IPS-18a (cell line): ENCODE measurements at regions not wholly inside any gene's neighbourhood (a gene's known extent, or its start where the extent isn't known, plus 50 kb on each side); places are given as distances from the start of the nearest gene placed in this dataset.

Experiments
- H3K27ac ChIP-seq: one replicate; pipeline ENCODE4 v1.5.1; 2013; ENCODE audit warnings: low read length
- H3K27me3 ChIP-seq: one replicate; pipeline ENCODE4 v1.6.1; 2013; ENCODE audit warnings: mild to moderate bottlenecking, low read length; ENCODE audit not compliant: control insufficient read depth, insufficient read depth
- H3K36me3 ChIP-seq: one replicate; pipeline ENCODE4 v1.6.1; 2013; ENCODE audit warnings: low read depth, low read length; ENCODE audit not compliant: control insufficient read depth
- H3K4me1 ChIP-seq: one replicate; pipeline ENCODE4 v1.6.1; 2013; ENCODE audit warnings: low read depth, low read length; ENCODE audit not compliant: control insufficient read depth
- H3K4me3 ChIP-seq: one replicate; pipeline ENCODE4 v1.5.1; 2013; ENCODE audit warnings: low read length
- H3K9ac ChIP-seq: one replicate; pipeline ENCODE4 v1.6.1; 2013; ENCODE audit warnings: mild to moderate bottlenecking, low read length, moderate library complexity
- H3K9me3 ChIP-seq: one replicate; pipeline ENCODE4 v1.6.1; 2013; ENCODE audit warnings: low read depth, low read length; ENCODE audit not compliant: control insufficient read depth

DNA sequence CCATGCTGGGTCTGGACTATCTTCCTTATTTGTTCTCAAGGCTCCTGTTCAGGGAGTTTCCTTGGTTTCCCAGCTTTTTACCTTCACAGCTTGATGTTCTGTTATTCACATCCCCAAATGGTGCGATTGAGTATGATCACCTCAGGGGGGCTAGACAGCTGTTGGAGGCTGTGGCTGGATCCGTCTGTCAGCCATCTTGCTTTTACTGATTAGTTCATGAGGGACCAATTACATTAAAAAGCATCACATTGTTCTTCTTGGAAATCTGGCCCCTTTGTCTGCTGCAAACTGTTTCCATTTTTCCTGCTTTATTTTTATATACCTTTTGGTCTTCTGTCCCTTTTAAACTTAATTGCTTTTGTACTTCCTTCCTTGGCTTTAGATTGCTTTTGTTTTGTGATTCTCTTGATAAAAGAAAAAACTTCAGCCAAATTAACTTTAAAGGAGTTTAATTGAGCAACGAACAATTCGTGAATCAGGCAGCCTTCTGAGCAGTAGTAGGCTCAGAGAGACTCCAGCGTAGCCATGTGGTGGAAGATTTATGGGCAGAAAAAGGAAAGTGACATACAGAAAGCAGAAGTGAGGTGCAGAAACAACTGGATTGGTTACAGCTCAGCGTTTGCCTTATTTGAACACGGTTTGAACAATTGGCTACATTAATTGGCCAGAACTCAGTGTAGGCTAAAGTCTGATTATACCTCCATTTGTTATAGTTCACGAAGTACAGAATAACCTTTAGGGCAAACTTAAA is 208.7 kb downstream of the AEBP2 start:
- Histone ChIP-seq H3K36me3 (no peaks in the 10 kb centered on the region), H3K4me3 (no peak overlapping the region), H3K27ac (no peak overlapping the region), H3K9ac (no peak overlapping the region), H3K27me3 (no peaks in the 10 kb centered on the region), H3K4me1 (peaks cover 13% of the 10 kb centered on the region), H3K9me3 (peaks cover 8% of the 10 kb centered on the region)

GRCh38 chr12:19648591-19648990 is 209.3 kb downstream of the AEBP2 start:
- H3K27ac ChIP-seq: no peak overlapping the region
- H3K36me3 ChIP-seq: no peaks in the 10 kb centered on the region
- H3K27me3 ChIP-seq: no peaks in the 10 kb centered on the region
- H3K4me3 ChIP-seq: no peak overlapping the region
- peaks cover 8% of the 10 kb centered on the region for H3K9me3 ChIP-seq
- H3K9ac ChIP-seq: no peak overlapping the region
- H3K4me1 ChIP-seq: peaks cover 9% of the 10 kb centered on the region

DNA sequence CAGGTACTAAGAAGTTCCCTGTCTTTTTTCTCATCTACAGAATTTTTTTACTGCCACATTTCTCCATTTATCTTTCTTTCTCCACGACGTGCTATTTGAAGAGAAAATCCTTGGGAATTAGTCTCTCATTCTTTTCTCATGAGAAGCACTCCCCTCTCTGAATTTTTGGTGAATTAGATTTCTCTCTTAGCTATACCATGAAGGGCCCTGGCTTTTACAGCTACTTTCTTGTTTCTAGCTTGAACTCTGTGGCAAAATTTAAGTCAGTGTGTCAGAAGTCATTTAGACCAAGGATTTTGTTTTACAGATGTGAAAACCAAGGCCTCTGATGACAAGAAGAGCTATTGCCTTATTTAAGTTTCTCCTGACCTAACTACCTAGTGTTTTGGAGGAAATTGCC is 213.1 kb downstream of the AEBP2 start:
- Histone ChIP-seq H3K9ac (no peak overlapping the region), H3K27me3 (no peaks in the 10 kb centered on the region)

DNA sequence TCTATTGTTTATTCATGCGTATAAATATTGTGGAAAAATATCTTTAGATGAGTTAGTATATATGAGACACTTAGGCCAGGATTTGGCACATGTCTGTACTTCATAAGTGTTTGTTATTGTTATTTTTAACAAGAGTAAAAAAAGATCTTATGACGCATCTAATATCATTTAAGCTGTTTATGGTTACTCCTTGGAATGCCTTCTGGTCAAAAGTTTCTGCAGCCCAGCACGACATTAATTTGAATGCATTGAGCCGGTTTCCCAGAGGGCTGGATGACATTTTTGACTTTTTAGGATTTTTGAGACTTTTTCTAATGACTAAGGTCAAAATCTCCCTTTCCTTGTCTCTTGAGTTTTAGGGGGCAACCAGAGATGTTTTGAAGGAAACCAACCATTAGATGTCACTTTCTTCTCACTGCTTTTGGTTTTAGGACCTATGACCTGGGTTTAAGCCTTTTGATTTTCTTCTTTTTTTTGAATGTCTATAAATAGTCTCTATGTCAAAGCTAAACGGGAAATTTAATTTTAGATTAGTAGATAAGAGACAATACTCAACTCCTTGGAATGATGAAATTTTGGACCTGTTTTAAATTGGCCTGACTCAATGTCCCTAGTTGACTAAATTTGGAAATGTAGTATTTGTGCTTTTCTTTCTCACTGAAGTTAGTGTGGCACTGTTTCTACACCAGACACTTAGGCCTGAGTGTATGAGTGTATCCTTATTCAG is 215.5 kb downstream of the AEBP2 start:
- no peak overlapping the region for H3K27ac ChIP-seq
- H3K27me3 ChIP-seq: no peaks in the 10 kb centered on the region
- H3K36me3 ChIP-seq: no peaks in the 10 kb centered on the region
- H3K4me3 ChIP-seq: no peak overlapping the region
- no peaks in the 10 kb centered on the region for H3K4me1 ChIP-seq
- H3K9me3 ChIP-seq: no peaks in the 10 kb centered on the region
- no peak overlapping the region for H3K9ac ChIP-seq

More for the DNA sequence above, 213.1 kb downstream of the AEBP2 start:
- H3K9me3 ChIP-seq: no peaks in the 10 kb centered on the region
- no peak overlapping the region for H3K27ac ChIP-seq
- H3K4me1 ChIP-seq: no peaks in the 10 kb centered on the region
- no peaks in the 10 kb centered on the region for H3K36me3 ChIP-seq
- no peak overlapping the region for H3K4me3 ChIP-seq

DNA sequence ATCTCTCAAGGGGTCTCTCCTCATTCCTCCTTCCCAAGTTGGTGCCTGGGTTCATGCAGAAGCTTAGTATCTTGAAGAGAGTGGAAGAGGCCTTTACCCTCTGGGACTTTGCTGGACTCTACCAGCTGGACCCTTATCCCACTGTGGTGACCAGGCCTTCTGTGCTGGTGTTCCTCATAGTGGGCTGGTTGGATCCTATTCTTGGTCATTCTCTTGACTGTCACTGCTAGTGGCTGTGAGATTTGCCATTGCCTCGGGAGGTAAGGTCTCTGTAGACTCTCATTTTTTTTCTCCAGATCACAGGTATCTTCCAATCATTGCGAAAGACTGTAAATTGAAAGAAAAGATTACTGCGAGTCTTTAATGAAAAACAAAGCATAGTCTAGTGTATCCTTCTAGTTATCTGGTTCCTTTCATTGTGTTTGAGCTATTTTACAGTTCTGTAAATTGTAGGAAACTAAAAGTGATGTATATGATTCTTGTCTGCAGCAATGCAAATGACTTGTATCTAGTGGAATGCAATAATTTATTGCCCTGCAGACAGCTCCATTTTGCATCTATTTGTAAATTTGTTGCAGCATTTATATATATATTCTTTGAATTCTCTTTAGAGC is 217.9 kb downstream of the AEBP2 start:
- Histone ChIP-seq H3K27ac (no peak overlapping the region), H3K4me1 (no peaks in the 10 kb centered on the region), H3K36me3 (no peaks in the 10 kb centered on the region), H3K9me3 (no peaks in the 10 kb centered on the region), H3K27me3 (no peaks in the 10 kb centered on the region), H3K9ac (no peak overlapping the region), H3K4me3 (no peak overlapping the region)

- no peaks in the 10 kb centered on the region for H3K9me3 ChIP-seq
- H3K36me3 ChIP-seq: no peaks in the 10 kb centered on the region
- H3K4me1 ChIP-seq: no peaks in the 10 kb centered on the region
- no peak overlapping the region for H3K4me3 ChIP-seq
- no peak overlapping the region for H3K9ac ChIP-seq
- no peak overlapping the region for H3K27ac ChIP-seq
- no peaks in the 10 kb centered on the region for H3K27me3 ChIP-seq
Observed at GRCh38 chr12:19657732-19658130, 218.4 kb downstream of the AEBP2 start.

- Histone ChIP-seq H3K27me3 (no peaks in the 10 kb centered on the region), H3K27ac (no peak overlapping the region), H3K4me3 (no peak overlapping the region), H3K36me3 (no peaks in the 10 kb centered on the region), H3K9ac (no peak overlapping the region), H3K4me1 (no peaks in the 10 kb centered on the region), H3K9me3 (no peaks in the 10 kb centered on the region)
Observed at GRCh38 chr12:19659086-19659485, 219.8 kb downstream of the AEBP2 start.

DNA sequence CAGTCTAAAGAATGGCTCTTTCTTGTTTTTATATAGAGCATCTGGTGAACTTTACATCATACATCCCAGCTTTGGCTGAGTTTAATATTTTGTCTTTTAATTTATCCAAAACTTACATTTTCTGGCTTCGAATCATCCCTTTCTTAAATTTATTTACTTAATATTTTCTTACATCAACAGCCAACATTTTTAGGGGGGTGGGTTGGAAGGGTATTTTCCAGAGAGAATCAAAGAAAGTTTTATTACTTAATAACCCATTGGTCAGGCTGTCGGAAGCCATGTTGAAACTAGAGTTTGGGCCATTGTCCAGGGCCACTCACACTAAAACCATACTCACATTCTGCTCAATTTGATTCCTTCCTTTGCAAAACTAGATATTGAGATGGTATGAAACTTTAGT is 220.2 kb downstream of the AEBP2 start:
- H3K4me3 ChIP-seq: no peak overlapping the region
- no peak overlapping the region for H3K9ac ChIP-seq
- H3K9me3 ChIP-seq: no peaks in the 10 kb centered on the region
- no peak overlapping the region for H3K27ac ChIP-seq
- H3K27me3 ChIP-seq: no peaks in the 10 kb centered on the region
- H3K36me3 ChIP-seq: no peaks in the 10 kb centered on the region
- no peaks in the 10 kb centered on the region for H3K4me1 ChIP-seq

GRCh38 chr12:19665121-19665900 is 226.0 kb downstream of the AEBP2 start:
- Histone ChIP-seq H3K4me3 (no peak overlapping the region), H3K27ac (no peak overlapping the region), H3K9me3 (no peaks in the 10 kb centered on the region), H3K4me1 (no peaks in the 10 kb centered on the region), H3K36me3 (no peaks in the 10 kb centered on the region), H3K9ac (no peak overlapping the region), H3K27me3 (no peaks in the 10 kb centered on the region)

GRCh38 chr12:19666070-19666469 is 226.8 kb downstream of the AEBP2 start:
- Histone ChIP-seq H3K36me3 (no peaks in the 10 kb centered on the region), H3K4me3 (no peak overlapping the region)

DNA sequence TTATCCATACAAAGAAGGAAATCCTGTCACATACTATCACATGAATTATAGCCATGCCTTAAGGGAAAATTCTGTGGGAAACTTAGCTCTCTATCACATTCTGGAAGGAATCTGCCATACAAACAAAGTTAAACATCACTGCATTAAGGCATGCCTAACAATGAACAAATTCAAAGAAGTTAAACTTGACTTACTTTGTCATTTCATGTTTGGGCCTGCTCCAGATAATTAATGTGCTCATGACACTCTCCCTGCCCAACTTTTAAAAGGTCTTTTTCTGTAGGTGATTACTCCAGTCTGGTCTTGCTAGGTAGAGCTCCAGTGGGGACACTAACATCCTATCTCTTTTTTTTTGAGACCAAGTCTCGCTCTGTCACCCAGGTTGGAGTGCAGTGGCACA is 230.5 kb downstream of the AEBP2 start:
- Histone ChIP-seq H3K9me3 (no peaks in the 10 kb centered on the region), H3K27ac (no peak overlapping the region), H3K4me3 (no peak overlapping the region), H3K4me1 (no peaks in the 10 kb centered on the region), H3K36me3 (no peaks in the 10 kb centered on the region), H3K27me3 (no peaks in the 10 kb centered on the region), H3K9ac (no peak overlapping the region)

More at GRCh38 chr12:19666070-19666469, 226.8 kb downstream of the AEBP2 start:
- no peaks in the 10 kb centered on the region for H3K27me3 ChIP-seq
- no peak overlapping the region for H3K27ac ChIP-seq
- no peaks in the 10 kb centered on the region for H3K9me3 ChIP-seq
- H3K9ac ChIP-seq: no peak overlapping the region
- no peaks in the 10 kb centered on the region for H3K4me1 ChIP-seq
